RWPE2 (cell line): ENCODE measurements at regions not wholly inside any gene's neighbourhood (a gene's known extent, or its start where the extent isn't known, plus 50 kb on each side); places are given as distances from the start of the nearest gene placed in this dataset.

Experiments used
- ATAC-seq: fragments of 200-7000 bp; cut with Tn5 transposase; 3 replicates; pipeline ENCODE4 v1.9.1; 2021; ENCODE audit warnings: low read depth
- DNase-seq: peaks from one replicate; pipeline ENCODE4 v3.0.0-alpha.2; 2020; ENCODE audit warnings: low spot score
- H3K27ac ChIP-seq: fragments of 450-650 bp; 2 replicates; pipeline ENCODE4 v1.5.1; 2017; ENCODE audit warnings: mild to moderate bottlenecking; ENCODE audit not compliant: poor library complexity, severe bottlenecking
- H3K27me3 ChIP-seq: fragments of 250-450 bp; sonication (Bioruptor Pico); 2 replicates; pipeline ENCODE4 v1.5.1; 2021; ENCODE audit warnings: mild to moderate bottlenecking, moderate library complexity; ENCODE audit not compliant: insufficient read depth, poor library complexity, severe bottlenecking
- H3K36me3 ChIP-seq: fragments of 250-450 bp; sonication (Bioruptor Pico); 2 replicates; pipeline ENCODE4 v1.5.1; 2020; ENCODE audit warnings: low read depth, mild to moderate bottlenecking, moderate library complexity
- H3K4me1 ChIP-seq: fragments of 250-450 bp; sonication (Bioruptor Pico); 2 replicates; pipeline ENCODE4 v1.5.1; 2021; ENCODE audit warnings: mild to moderate bottlenecking, moderate library complexity; ENCODE audit not compliant: insufficient read depth, poor library complexity, severe bottlenecking
- H3K4me3 ChIP-seq: fragments of 250-450 bp; sonication (Bioruptor Pico); 2 replicates; pipeline ENCODE4 v1.5.1; 2021; ENCODE audit warnings: mild to moderate bottlenecking, moderate library complexity; ENCODE audit not compliant: severe bottlenecking
- H3K9me3 ChIP-seq: fragments of 250-450 bp; sonication (Bioruptor Pico); 2 replicates; pipeline ENCODE4 v1.5.1; 2021; ENCODE audit warnings: mild to moderate bottlenecking, moderate library complexity; ENCODE audit not compliant: severe bottlenecking
- CTCF ChIP-seq: fragments of 450-650 bp; IDR thresholded peaks from one replicate; pipeline ENCODE4 v1.5.1; 2017; ENCODE audit warnings: mild to moderate bottlenecking, moderate library complexity; ENCODE audit not compliant: poor library complexity, severe bottlenecking

GRCh38 chr7:80063834-80064233 is 70.8 kb upstream of the GNAI1 start:
- H3K4me3 ChIP-seq = no peak overlapping the region
- TF ChIP-seq CTCF = no peak
- H3K36me3 ChIP-seq = no peaks in the 10 kb centered on the region
- DNase-seq = no peak
- peaks cover 13% of the 10 kb centered on the region for H3K9me3 ChIP-seq
- no peak overlapping the region for H3K27ac ChIP-seq
- no peak for ATAC-seq
- H3K27me3 ChIP-seq = no peaks in the 10 kb centered on the region
- no peaks in the 10 kb centered on the region for H3K4me1 ChIP-seq

- peak; percentile 79 for TF ChIP-seq CTCF
- H3K4me3 ChIP-seq = no peak overlapping the region
- no peak overlapping the region for H3K27ac ChIP-seq
- H3K4me1 ChIP-seq = no peaks in the 10 kb centered on the region
- no peaks in the 10 kb centered on the region for H3K9me3 ChIP-seq
- DNase-seq (no peak), ATAC-seq (no peak)
- no peaks in the 10 kb centered on the region for H3K36me3 ChIP-seq
- no peaks in the 10 kb centered on the region for H3K27me3 ChIP-seq
These were observed 74.3 kb upstream of the GNAI1 start for GRCh38 chr7:80060218-80060806.

GRCh38 chr7:80057488-80057887 is 77.1 kb upstream of the GNAI1 start:
- H3K9me3 ChIP-seq = no peaks in the 10 kb centered on the region
- no peak for TF ChIP-seq CTCF
- no peak for ATAC-seq
- no peaks in the 10 kb centered on the region for H3K36me3 ChIP-seq
- no peak for DNase-seq
- no peak overlapping the region for H3K27ac ChIP-seq
- no peaks in the 10 kb centered on the region for H3K27me3 ChIP-seq
- H3K4me1 ChIP-seq = peaks cover 3% of the 10 kb centered on the region
- H3K4me3 ChIP-seq = no peak overlapping the region

- no peak for TF ChIP-seq CTCF
- Histone ChIP-seq H3K4me1 (peaks cover 3% of the 10 kb centered on the region), H3K4me3 (no peak overlapping the region), H3K27me3 (no peaks in the 10 kb centered on the region), H3K36me3 (no peaks in the 10 kb centered on the region), H3K27ac (no peak overlapping the region), H3K9me3 (no peaks in the 10 kb centered on the region)
- DNase-seq (no peak), ATAC-seq (no peak)
These were observed 80.3 kb upstream of the GNAI1 start for GRCh38 chr7:80054356-80054755.

- Histone ChIP-seq H3K27ac (no peak overlapping the region), H3K4me3 (no peak overlapping the region), H3K9me3 (no peaks in the 10 kb centered on the region), H3K4me1 (peaks cover 3% of the 10 kb centered on the region), H3K36me3 (no peaks in the 10 kb centered on the region), H3K27me3 (no peaks in the 10 kb centered on the region)
- no peak for TF ChIP-seq CTCF
- DNase-seq (no peak), ATAC-seq (no peak)
These were observed 81.5 kb upstream of the GNAI1 start for GRCh38 chr7:80053124-80053523.
